Stimulated activated naive CD8-positive, alpha-beta T cell treated with anti-CD3 and anti-CD28 coated beads, Interleukin-15, amount 100 ng/mL, for 72 hours (primary cell): ENCODE measurements at regions not wholly inside any gene's neighbourhood (a gene's known extent, or its start where the extent isn't known, plus 50 kb on each side); places are given as distances from the start of the nearest gene placed in this dataset.

Source experiments
- ATAC-seq: fragments of 150-1000 bp; cut with Tn5 transposase; 2 replicates; pipeline ENCODE4 v1.10.0; 2021; ENCODE audit warnings: mild to moderate bottlenecking, moderate library complexity
- DNase-seq, 2 donors: peaks; one replicate each; pipeline ENCODE4 v3.0.0; 2021 to 2022
- H3K27ac Mint-ChIP-seq, 2 donors: one replicate each; pipeline ENCODE4 v1.8.0; 2022; ENCODE audit warnings: mild to moderate bottlenecking in 2 of 2, mixed read lengths in 2 of 2, moderate library complexity in 2 of 2
- H3K27me3 Mint-ChIP-seq: one replicate; pipeline ENCODE4 v1.8.0; 2022; ENCODE audit warnings: mixed read lengths
- H3K4me1 Mint-ChIP-seq: one replicate; pipeline ENCODE4 v1.8.0; 2022; ENCODE audit warnings: mild to moderate bottlenecking, mixed read lengths
- H3K4me3 Mint-ChIP-seq, 2 donors: one replicate each; pipeline ENCODE4 v1.8.0; 2022; ENCODE audit warnings: mild to moderate bottlenecking in 2 of 2, mixed read lengths in 2 of 2, moderate library complexity in 1 of 2
- H3K9me3 Mint-ChIP-seq, 2 donors: one replicate each; pipeline ENCODE4 v1.8.0; 2022; ENCODE audit warnings: mixed read lengths in 2 of 2

GRCh38 chr10:3251172-3251571, 78.6 kb upstream of the PITRM1 start:
- no peak overlapping the region for H3K27ac Mint-ChIP-seq
- H3K4me3 Mint-ChIP-seq = no peak overlapping the region
- ATAC-seq = no peak
- no peaks in the 10 kb centered on the region for H3K9me3 Mint-ChIP-seq
- peaks cover 75% of the 10 kb centered on the region for H3K27me3 Mint-ChIP-seq
- H3K4me1 Mint-ChIP-seq = peaks cover 6% of the 10 kb centered on the region
- DNase-seq = no peak

DNA sequence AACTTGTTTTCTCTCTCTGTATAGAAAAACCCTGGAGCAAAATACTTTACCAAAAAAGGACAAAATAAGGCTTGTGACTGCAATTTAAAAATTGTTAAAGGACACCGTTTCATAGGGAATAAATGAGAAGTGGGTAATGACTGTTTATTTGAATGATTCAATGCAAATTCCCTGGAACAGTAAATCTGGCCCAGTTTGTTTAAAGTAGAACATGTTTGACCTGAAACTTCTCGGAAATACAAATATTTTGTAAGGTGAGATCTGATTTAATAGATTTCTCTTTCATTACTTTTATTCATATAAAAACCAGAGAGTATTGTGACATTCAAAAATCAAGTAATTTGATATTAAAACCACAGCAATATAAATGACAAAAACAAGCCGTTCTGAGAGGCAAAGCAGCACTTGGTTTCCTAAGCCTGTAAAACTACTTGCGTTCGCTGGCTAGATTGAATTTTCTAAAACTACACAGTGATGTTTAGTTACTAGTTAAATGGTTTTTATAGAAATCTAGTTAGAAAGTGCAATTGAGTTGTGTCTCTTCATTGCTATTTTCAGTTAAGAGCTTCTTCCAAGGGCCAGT, 76.8 kb upstream of the PITRM1 start:
- DNase-seq (no peak), ATAC-seq (no peak)
- peaks cover 74% of the 10 kb centered on the region for H3K27me3 Mint-ChIP-seq
- H3K27ac Mint-ChIP-seq = no peak overlapping the region
- no peaks in the 10 kb centered on the region for H3K9me3 Mint-ChIP-seq
- H3K4me1 Mint-ChIP-seq = peaks cover 6% of the 10 kb centered on the region
- H3K4me3 Mint-ChIP-seq = no peak overlapping the region

GRCh38 chr10:3248526-3249306, 76.1 kb upstream of the PITRM1 start:
- no peak overlapping the region for H3K27ac Mint-ChIP-seq
- DNase-seq (no peak), ATAC-seq (no peak)
- no peaks in the 10 kb centered on the region for H3K9me3 Mint-ChIP-seq
- H3K4me3 Mint-ChIP-seq = no peak overlapping the region
- H3K4me1 Mint-ChIP-seq = peaks cover 6% of the 10 kb centered on the region
- peaks cover 70% of the 10 kb centered on the region for H3K27me3 Mint-ChIP-seq

DNA sequence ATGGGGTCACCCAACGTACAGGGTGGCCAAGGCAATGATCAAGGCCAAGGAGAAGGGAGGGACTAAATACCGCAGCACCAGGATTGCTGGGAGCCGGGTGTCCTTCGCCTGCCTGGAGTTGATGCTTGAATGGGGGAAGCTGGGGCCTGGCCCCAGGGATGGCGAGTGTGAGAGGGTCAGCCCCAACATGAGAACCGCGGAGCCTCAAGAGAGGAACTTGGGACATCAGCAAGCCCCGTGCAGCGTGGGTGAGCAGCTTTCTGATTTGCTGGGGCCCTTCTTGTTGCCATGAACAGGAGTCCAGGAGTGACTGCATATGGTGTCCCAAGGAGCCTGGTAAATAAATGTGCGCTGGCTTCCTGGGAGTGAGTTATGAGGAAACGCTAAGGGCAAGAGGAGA, 72.8 kb upstream of the PITRM1 start:
- DNase-seq = no peak
- no peak overlapping the region for H3K4me3 Mint-ChIP-seq
- no peaks in the 10 kb centered on the region for H3K4me1 Mint-ChIP-seq
- peaks cover 38% of the 10 kb centered on the region for H3K27me3 Mint-ChIP-seq
- no peak overlapping the region for H3K27ac Mint-ChIP-seq
- no peaks in the 10 kb centered on the region for H3K9me3 Mint-ChIP-seq
- no peak for ATAC-seq

DNA sequence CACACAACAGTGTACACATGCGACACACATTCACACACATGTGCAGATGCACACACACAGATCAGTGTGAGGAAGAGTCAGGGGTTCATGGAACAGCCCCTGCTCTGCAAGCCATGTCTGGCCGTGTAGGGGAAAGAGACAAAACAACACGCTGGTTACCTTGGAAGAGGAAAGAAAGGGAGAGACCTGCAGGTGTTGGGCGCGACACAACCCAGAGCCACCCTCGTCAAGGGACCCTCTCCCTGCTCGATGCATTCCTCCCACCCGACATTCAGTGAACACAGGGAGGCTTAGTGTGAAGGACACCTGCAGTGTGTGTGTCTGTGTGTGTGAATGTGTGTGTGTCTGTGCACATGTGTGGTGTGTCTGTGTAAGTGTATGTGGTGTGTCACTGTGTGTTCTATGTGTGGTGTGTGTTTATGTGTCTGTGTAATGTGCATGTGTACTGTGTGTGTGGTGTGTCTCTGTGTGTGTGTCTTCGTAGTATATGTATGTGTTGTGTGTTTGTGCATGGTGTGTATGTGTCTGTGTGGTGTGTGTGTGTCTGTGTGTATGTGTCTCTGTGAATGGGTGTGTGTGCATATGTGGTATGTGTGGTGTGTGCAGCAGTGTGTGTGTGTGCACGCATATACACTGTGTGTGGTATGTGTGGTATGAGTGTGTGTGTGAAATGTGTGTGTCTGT, 69.5 kb upstream of the PITRM1 start:
- Mint-ChIP-seq H3K27me3 (peaks cover 38% of the 10 kb centered on the region), H3K27ac (no peak overlapping the region), H3K9me3 (no peaks in the 10 kb centered on the region), H3K4me1 (peaks cover 5% of the 10 kb centered on the region), H3K4me3 (no peak overlapping the region)
- DNase-seq (no peak), ATAC-seq (no peak)

GRCh38 chr10:3241274-3241921, 68.8 kb upstream of the PITRM1 start:
- Mint-ChIP-seq H3K9me3 (no peaks in the 10 kb centered on the region), H3K4me3 (no peak overlapping the region), H3K27ac (no peak overlapping the region), H3K27me3 (peaks cover 45% of the 10 kb centered on the region), H3K4me1 (peaks cover 5% of the 10 kb centered on the region)
- no peak for ATAC-seq
- no peak for DNase-seq

DNA sequence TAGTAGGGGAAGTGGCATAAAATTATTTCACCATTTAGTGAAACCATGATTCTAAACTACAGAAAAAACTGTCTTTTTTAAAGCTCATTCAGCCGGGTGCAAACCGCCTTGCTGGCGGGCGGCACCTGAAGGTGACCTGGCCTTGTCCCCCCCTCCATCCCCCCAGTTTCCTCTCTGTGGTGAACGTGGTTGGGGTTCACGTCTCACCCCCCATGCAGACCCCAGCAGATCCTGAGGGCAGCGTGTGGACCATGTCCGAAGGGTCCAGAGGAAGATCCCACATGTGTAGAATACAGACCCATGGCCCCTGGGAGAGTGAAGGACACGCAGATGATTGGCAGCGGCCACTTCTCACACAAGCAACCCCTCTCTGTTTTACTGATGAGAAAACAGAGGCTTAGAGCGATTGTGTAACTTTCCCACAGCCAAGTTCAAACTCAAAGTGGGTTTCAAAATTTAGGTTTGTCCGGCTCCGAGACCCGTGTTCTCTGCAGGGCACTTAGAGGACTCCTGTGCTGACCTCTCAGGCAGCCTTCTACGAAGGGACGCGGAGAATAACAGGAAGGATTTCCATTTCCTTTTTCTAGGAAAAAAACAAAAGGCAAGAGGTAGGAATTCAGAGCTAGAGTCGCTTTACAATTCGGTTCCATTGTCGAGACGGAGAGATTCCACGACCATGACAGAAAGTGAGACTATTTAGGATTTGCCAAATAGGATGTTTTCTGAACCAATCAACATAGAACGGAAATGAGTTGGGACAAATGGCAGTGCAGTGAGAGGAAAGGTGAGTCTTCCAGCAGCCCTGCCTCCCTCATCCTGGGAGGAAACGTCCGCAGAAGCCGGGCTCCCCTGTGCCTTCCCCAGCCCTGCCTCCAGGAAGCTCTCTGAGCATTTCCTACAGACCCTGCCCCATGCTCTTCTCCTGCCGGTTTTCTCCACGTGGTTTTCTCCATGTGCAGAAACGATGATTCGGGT, 67.6 kb upstream of the PITRM1 start:
- Mint-ChIP-seq H3K9me3 (no peaks in the 10 kb centered on the region), H3K4me1 (peaks cover 5% of the 10 kb centered on the region), H3K27me3 (peaks cover 50% of the 10 kb centered on the region), H3K4me3 (no peak overlapping the region), H3K27ac (no peak overlapping the region)
- ATAC-seq = no peak
- no peak for DNase-seq

GRCh38 chr10:3239066-3239919, 66.7 kb upstream of the PITRM1 start:
- peak overlapping the region in 1 of 2 donors; percentile 64 for H3K27ac Mint-ChIP-seq

GRCh38 chr10:3238115-3238871, 65.7 kb upstream of the PITRM1 start:
- H3K9me3 Mint-ChIP-seq = no peaks in the 10 kb centered on the region
- no peak overlapping the region for H3K4me3 Mint-ChIP-seq
- peaks cover 5% of the 10 kb centered on the region for H3K4me1 Mint-ChIP-seq
- H3K27me3 Mint-ChIP-seq = peaks cover 60% of the 10 kb centered on the region
- ATAC-seq = no peak
- no peak overlapping the region for H3K27ac Mint-ChIP-seq
- DNase-seq = no peak

More at GRCh38 chr10:3239066-3239919, 66.7 kb upstream of the PITRM1 start:
- peak; percentile 84 for ATAC-seq
- Mint-ChIP-seq H3K9me3 (no peaks in the 10 kb centered on the region), H3K27me3 (peaks cover 52% of the 10 kb centered on the region), H3K4me1 (peaks cover 5% of the 10 kb centered on the region), H3K4me3 (no peak overlapping the region)
- peak; percentile 56 to 65 for DNase-seq

DNA sequence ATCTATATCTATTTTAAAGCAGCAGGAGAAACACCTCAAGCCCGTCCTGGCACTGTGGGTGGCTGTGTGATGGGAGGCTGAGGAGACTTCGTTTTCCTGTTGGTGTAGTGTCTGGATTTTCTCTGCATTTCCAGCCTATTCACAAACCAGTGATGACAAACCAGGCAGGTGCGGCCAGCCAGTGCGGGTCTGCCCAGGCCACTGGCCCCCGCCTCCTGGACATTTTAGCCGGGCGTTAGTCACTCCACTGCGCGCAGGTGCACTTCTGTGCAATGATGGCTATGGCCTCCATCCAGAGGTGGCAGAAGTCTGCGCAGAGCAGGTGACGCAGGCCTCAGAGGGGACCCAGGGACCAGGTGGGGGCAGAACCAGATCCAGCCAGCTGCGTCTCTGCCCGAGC, 64.9 kb upstream of the PITRM1 start:
- Mint-ChIP-seq H3K4me1 (peaks cover 5% of the 10 kb centered on the region), H3K27ac (no peak overlapping the region), H3K27me3 (peaks cover 67% of the 10 kb centered on the region), H3K9me3 (no peaks in the 10 kb centered on the region), H3K4me3 (no peak overlapping the region)
- DNase-seq = no peak
- ATAC-seq = no peak

GRCh38 chr10:3236644-3237404, 64.2 kb upstream of the PITRM1 start:
- Mint-ChIP-seq H3K4me1 (peaks cover 5% of the 10 kb centered on the region), H3K9me3 (no peaks in the 10 kb centered on the region), H3K27ac (no peak overlapping the region), H3K4me3 (no peak overlapping the region), H3K27me3 (peaks cover 74% of the 10 kb centered on the region)
- DNase-seq = no peak
- no peak for ATAC-seq

- H3K9me3 Mint-ChIP-seq = no peaks in the 10 kb centered on the region
- peaks cover 5% of the 10 kb centered on the region for H3K4me1 Mint-ChIP-seq
- peaks cover 82% of the 10 kb centered on the region for H3K27me3 Mint-ChIP-seq
- no peak overlapping the region for H3K4me3 Mint-ChIP-seq
- H3K27ac Mint-ChIP-seq = no peak overlapping the region
- ATAC-seq (no peak), DNase-seq (no peak)
These were observed 63.5 kb upstream of the PITRM1 start for GRCh38 chr10:3235996-3236510.

DNA sequence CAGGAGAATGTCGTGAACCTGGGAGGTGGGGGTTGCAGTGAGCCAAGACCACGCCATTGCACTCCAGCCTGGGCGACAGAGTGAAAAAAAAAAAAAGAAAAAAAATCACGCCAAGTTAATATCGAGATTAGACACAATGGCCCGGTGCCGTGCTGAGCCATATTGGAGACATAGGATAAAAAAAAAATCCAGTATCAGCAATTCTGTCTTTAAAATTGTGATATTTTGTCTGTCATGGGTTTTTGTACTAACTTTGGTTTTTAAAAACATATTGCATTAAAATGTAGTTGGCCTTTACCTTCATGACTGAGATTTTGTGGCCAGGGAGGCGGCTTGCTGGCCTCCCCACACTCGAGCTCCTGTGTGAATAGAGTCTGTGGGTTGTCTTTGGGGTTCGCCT, 62.8 kb upstream of the PITRM1 start:
- Mint-ChIP-seq H3K4me3 (no peak overlapping the region), H3K9me3 (no peaks in the 10 kb centered on the region), H3K27me3 (peaks cover 84% of the 10 kb centered on the region), H3K4me1 (peaks cover 5% of the 10 kb centered on the region), H3K27ac (no peak overlapping the region)
- DNase-seq (no peak), ATAC-seq (no peak)
